H1 (cell line): ENCODE measurements at regions not wholly inside any gene's neighbourhood (a gene's known extent, or its start where the extent isn't known, plus 50 kb on each side); places are given as distances from the start of the nearest gene placed in this dataset.

Source experiments
- EP300 ChIP-seq, 2 experiments: IDR thresholded peaks; 1 replicate in 1 of 2; 2 replicates in 1 of 2; pipeline ENCODE4 v1.6.1; 2011 to 2012; ENCODE audit warnings: low read depth in 2 of 2, low read length in 2 of 2, mild to moderate bottlenecking in 2 of 2, borderline replicate concordance in 1 of 2, inconsistent platforms in 1 of 2, moderate library complexity in 1 of 2
- NRF1 ChIP-seq: IDR thresholded peaks from 2 replicates; pipeline ENCODE4 v1.6.1; 2011; ENCODE audit warnings: mild to moderate bottlenecking, low read depth, low read length, improper control_type of control experiment
- RXRA ChIP-seq: IDR thresholded peaks from 2 replicates; pipeline ENCODE4 v1.6.1; 2011; ENCODE audit warnings: low read depth, mild to moderate bottlenecking, low read length, moderate library complexity; ENCODE audit not compliant: insufficient read depth
- TAF7 ChIP-seq: optimal IDR thresholded peaks from 2 replicates; pipeline ENCODE3; 2011; ENCODE audit warnings: low read depth, mild to moderate bottlenecking, inconsistent platforms, low read length, moderate library complexity, borderline replicate concordance

- TF ChIP-seq RXRA (no peak), TAF7 (no peak), EP300 (IDR thresholded peaks at IDR 0.05; ENCODE audit: borderline replicate concordance in 1 of 2, low read depth in 2 of 2, low read length in 2 of 2) (no peak), NRF1 (no peak)
These were observed 391.6 kb downstream of the DMRTA1 start (continued) for GRCh38 chr9:22838266-22838665.
